ENCODE measurements at regions not wholly inside any gene's neighbourhood (a gene's known extent, or its start where the extent isn't known, plus 50 kb on each side); places are given as distances from the start of the nearest gene placed in this dataset.

DNA sequence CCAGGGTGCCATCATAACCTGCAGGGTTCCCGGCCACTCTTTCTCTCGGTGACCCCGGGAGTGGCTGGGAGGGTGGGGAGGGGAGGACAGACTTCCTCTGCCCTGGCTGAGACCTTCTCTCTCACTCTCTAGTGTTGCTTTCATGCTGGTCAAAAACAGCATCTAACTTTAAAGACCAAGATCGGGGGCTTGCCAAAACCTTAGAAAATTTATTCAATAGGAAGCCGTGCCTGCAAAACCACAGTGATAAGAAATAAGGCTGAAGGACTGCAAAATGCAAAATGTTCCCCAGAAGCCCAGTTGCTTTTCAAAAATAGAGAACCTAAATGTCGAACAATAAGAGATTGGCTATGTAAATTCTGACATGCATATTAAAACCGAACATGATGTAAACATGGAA, 344.0 kb downstream of the FOXL1 start:
- FAIRE-seq (no peak), DNase-seq (ENCODE audit: insufficient read length, low spot score) (no peak)
- TF ChIP-seq, protein P1, sequence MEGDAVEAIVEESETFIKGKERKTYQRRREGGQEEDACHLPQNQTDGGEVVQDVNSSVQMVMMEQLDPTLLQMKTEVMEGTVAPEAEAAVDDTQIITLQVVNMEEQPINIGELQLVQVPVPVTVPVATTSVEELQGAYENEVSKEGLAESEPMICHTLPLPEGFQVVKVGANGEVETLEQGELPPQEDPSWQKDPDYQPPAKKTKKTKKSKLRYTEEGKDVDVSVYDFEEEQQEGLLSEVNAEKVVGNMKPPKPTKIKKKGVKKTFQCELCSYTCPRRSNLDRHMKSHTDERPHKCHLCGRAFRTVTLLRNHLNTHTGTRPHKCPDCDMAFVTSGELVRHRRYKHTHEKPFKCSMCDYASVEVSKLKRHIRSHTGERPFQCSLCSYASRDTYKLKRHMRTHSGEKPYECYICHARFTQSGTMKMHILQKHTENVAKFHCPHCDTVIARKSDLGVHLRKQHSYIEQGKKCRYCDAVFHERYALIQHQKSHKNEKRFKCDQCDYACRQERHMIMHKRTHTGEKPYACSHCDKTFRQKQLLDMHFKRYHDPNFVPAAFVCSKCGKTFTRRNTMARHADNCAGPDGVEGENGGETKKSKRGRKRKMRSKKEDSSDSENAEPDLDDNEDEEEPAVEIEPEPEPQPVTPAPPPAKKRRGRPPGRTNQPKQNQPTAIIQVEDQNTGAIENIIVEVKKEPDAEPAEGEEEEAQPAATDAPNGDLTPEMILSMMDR (IDR thresholded peaks at IDR 0.05; ENCODE audit: insufficient read depth, missing control alignments): no peak

DNA sequence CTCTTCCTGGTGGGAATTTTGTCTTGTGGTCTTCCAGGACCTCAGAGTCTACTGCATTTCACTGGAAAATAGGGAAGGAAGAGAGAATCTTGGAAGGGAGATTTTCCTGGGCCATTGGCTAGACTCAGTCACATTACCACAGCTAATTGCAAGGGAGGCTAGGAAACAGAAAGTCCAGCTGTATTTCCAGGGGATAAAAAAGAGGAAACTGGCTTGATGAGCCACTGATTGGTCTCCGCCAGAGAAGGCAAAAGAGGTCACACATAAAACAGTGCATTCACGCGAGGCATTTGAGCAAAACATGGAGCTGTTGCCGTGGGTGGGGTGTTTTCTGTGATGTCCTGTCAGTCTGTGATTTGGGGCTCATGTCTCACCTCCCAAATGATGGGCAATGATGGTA, 345.3 kb downstream of the FOXL1 start:
- FAIRE-seq: no peak
- DNase-seq (ENCODE audit: insufficient read length, low spot score): no peak
- TF ChIP-seq, protein P1 (IDR thresholded peaks at IDR 0.05; ENCODE audit: insufficient read depth, missing control alignments): no peak

DNA sequence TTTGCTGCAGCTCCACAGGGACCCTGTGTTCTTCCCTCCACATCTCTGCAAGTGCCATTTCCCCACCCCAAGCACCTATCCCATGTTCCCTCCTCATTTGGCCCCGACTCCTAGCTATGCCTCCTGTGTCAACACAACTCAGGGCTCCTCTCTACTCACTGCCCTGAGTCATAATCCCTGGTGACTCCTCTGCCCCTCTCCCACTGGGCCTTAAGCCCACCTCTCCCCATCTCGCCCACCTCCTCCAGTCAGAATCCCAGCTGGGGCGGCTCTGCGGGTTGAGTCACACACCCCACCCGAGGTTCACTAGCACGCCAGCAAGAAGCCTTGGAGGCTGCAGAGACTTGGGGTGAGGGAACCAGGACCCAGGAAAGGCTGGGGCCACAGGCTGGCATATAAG, 346.2 kb downstream of the FOXL1 start:
- TF ChIP-seq, protein P1 (IDR thresholded peaks at IDR 0.05; ENCODE audit: insufficient read depth, missing control alignments): no peak
- no peak for FAIRE-seq

DNA sequence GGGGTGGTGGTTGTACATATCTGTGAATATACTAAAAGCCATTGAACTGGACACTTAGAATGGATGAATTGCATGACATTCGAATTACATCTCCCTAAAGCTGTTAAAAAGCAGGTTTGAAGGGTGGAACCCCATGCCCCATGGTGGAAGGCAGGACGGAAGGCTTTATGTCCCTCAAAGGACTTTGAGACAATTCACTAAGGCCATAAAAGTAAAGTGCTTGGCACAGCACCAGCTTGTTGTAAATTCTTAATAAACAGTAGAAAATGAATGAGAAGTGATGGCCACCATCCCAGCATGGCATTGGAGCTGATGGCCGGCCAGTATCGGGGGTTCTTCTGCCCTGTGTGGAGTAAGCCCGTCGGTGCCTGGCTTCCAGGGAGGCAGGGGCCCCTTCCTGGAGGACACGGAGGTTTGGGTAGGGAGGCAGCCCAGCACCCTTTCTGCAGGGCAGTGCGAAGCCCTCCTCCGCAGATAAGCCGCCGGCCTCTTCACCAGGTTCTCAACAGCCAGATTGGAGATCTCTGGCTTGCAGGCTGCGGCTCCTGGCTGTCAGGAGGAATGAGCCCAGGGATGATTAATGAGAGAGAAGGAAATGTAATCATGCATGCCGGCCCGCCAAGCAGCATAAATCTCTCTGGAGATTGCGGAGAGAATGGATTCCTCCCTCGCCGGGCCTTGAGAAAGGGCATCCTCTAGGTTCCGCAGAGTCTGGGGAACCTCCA, 346.9 kb downstream of the FOXL1 start:
- FAIRE-seq (no peak), DNase-seq (ENCODE audit: insufficient read length, low spot score) (no peak)
- TF ChIP-seq, protein P1 (IDR thresholded peaks at IDR 0.05; ENCODE audit: insufficient read depth, missing control alignments): no peak

More for the DNA sequence above, 346.2 kb downstream of the FOXL1 start:
- no peak for DNase-seq (ENCODE audit: insufficient read length, low spot score)

DNA sequence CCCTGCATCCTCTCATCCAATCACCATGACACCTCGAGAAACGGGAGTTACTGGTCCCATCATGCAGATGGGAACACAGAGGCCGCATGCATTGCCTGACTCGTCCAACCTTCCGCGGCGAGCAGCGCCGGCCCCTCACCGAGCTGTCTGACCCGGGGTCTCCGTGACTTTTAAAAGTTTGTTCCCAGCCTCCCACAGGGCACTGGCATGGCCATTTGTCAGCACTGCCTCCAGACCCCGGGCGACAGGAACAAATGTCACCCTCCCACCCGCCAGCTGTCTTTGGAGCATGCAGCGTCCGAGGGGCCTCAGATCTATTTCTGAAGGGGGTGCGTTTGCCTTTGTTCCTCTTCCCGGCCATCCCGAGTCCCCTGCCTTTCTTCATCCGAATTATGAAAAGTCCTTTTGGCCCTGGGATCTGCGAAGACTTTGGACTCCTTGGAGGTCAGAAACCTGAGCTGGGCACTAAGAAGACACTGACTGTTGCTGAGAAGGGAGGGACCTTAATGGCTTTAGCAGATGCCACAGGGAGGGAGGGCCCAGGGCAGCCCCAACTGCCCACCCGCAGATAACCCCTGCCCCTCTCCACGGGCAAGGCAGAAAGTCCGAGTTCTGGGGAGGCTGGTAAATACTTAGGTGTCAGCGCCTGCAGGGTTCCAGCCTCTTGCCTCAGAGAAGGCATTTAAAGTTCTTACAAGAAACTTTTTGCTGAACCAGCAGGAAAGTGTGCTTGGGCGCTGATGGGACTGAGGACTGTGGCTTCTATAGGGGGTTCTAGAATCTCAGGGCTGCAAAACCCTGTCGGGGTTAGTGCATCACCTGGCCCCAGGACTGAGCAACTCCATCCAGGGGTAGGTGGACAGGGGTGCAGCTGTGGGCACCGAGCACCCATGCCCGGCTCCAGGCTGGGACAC, 348.1 kb downstream of the FOXL1 start:
- FAIRE-seq (no peak), DNase-seq (ENCODE audit: insufficient read length, low spot score) (no peak)
- TF ChIP-seq, protein P1 (IDR thresholded peaks at IDR 0.05; ENCODE audit: insufficient read depth, missing control alignments): no peak

DNA sequence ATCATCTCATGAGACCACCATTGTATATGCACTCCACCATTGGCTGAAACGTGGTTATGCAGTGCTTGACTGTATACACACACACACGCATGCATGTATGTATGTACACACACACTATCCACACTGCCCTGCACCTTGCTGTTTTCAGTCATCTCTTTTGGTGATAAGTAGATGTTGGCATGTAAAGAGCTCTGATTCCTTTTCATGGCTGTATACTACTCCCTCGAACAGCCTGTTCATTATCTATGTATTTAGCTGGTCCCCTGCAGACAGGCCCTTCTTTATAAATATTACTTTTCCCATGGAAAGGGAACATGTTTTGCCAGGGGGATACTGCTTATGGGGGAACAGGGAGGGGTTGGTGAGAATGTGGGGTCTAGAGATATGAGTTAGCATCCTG, 349.4 kb downstream of the FOXL1 start:
- TF ChIP-seq, protein P1 (IDR thresholded peaks at IDR 0.05; ENCODE audit: insufficient read depth, missing control alignments): no peak
- no peak for FAIRE-seq
- DNase-seq (ENCODE audit: insufficient read length, low spot score): no peak

All from D721Med (cell line).